Activated B cell treated with CpG ODN at 0.5 μM for 24 hours (primary cell): ENCODE measurements at regions not wholly inside any gene's neighbourhood (a gene's known extent, or its start where the extent isn't known, plus 50 kb on each side); places are given as distances from the start of the nearest gene placed in this dataset.

Experiments
- ATAC-seq: fragments of 200-7000 bp; cut with Tn5 transposase; one replicate; pipeline ENCODE4 v1.10.0; 2021; ENCODE audit warnings: low read depth, mild to moderate bottlenecking, moderate library complexity
- CTCF ChIA-PET: fragments of 350-600 bp; sonication (Branson Sonifier 250); formaldehyde crosslinking; loops from one replicate; lab custom pipeline; 2021; ENCODE audit warnings: antibody characterized with exemption; lab: Charles Lee
- POLR2A ChIA-PET: fragments of 350-600 bp; sonication (Branson Sonifier 250); formaldehyde crosslinking; loops from one replicate; lab custom pipeline; 2021; ENCODE audit warnings: antibody characterized with exemption; lab: Charles Lee
- DNase-seq: peaks from one replicate; pipeline ENCODE4 v3.0.0; 2022
- H3K27ac Mint-ChIP-seq: one replicate; pipeline ENCODE4 v1.8.0; 2020; ENCODE audit warnings: mixed read lengths
- H3K27me3 Mint-ChIP-seq: one replicate; pipeline ENCODE4 v1.8.0; 2021; ENCODE audit warnings: mixed read lengths
- H3K36me3 Mint-ChIP-seq: one replicate; pipeline ENCODE4 v1.8.0; 2021; ENCODE audit warnings: low read depth, mixed read lengths
- H3K4me1 Mint-ChIP-seq: one replicate; pipeline ENCODE4 v1.8.0; 2021; ENCODE audit warnings: mixed read lengths
- H3K4me3 Mint-ChIP-seq: one replicate; pipeline ENCODE4 v1.8.0; 2020; ENCODE audit warnings: mild to moderate bottlenecking, mixed read lengths
- H3K9me3 Mint-ChIP-seq: one replicate; pipeline ENCODE4 v1.8.0; 2020; ENCODE audit warnings: mixed read lengths
- CTCF ChIP-seq: fragments of 200-600 bp; IDR thresholded peaks from one replicate; pipeline ENCODE4 v1.8.0; 2022; ENCODE audit warnings: antibody characterized with exemption, mild to moderate bottlenecking
- intact Hi-C: fragments of 100-400 bp; cut with micrococcal nuclease; formaldehyde crosslinking; loops from one replicate; pipeline ENCODE4 v1.15.1; 2024

DNA sequence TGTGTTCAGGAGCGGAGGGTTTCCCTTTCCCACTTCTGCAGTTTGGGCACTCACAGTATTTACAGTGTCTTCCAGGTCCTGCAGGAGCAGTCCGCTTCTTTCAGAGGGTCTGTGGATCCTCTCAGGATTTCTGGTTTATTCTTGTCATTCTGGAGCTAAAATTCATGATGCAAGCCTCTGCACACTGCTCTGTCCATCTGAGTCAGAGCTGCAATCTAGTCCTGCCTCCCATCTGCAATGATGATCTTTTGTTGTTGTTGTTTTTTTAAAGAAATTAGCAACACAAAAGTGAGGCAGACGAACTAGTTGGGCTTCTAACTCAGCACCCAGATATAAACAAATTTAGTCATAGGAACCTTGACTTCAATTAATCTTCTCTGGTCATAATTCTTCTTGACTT is 86.5 kb downstream of the DLEU7 start:
- CTCF ChIA-PET = interaction anchor here (1.6 to 1.8 kb wide), 2 partner anchors 28 to 44 kb away, joined by 4 to 17 read pairs; no protein-coding TSS in a partner anchor
- Mint-ChIP-seq H3K27me3 (no peaks in the 10 kb centered on the region), H3K4me1 (peaks cover 46% of the 10 kb centered on the region), H3K27ac (peak overlapping the region; percentile 87), H3K36me3 (no peaks in the 10 kb centered on the region), H3K9me3 (peaks cover 5% of the 10 kb centered on the region), H3K4me3 (no peak overlapping the region)
- ATAC-seq = no peak
- intact Hi-C loops = loop anchor here (2.0 to 5.0 kb wide), 3 partner anchors 14 to 155 kb away; no protein-coding TSS in a partner anchor
- POLR2A ChIA-PET = interaction anchor here (1.0 to 2.4 kb wide), 3 partner anchors 42 to 631 kb away, joined by 3 to 7 read pairs (median 6); no protein-coding TSS in a partner anchor
- DNase-seq = no peak
- TF ChIP-seq CTCF = no peak

DNA sequence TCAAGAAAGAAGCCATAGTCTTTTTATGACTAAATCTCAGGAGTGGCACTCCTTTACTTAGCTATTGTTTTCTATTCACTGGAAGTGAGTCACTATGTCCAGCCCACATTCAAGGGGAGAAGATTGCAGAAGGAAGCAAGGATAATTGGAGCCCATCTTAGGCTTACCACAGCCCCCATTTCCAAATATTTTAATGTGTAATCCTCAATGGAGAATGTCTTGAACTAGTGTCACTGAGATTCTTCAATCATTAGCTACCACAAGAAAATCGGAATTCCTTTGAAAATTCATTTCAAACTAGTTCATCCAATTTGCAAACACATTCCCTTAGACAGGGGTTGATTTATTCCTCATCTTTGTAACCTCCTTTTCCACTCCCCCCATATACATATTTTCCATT is 84.7 kb downstream of the DLEU7 start:
- ChIA-PET CTCF (interaction anchor here (0.9 to 1.0 kb wide), 2 partner anchors 42 to 153 kb away, joined by 3 read pairs; no protein-coding TSS in a partner anchor), POLR2A (no interaction called here)
- H3K9me3 Mint-ChIP-seq = peaks cover 5% of the 10 kb centered on the region
- H3K27ac Mint-ChIP-seq = no peak overlapping the region
- peaks cover 54% of the 10 kb centered on the region for H3K4me1 Mint-ChIP-seq
- ATAC-seq (no peak), DNase-seq (no peak)
- no peaks in the 10 kb centered on the region for H3K27me3 Mint-ChIP-seq
- no peak overlapping the region for H3K4me3 Mint-ChIP-seq
- no peak for TF ChIP-seq CTCF
- no peaks in the 10 kb centered on the region for H3K36me3 Mint-ChIP-seq
- intact Hi-C loops = loop anchor here (5.0 kb wide), 2 partner anchors 121 to 154 kb away; no protein-coding TSS in a partner anchor

- DNase-seq (no peak), ATAC-seq (no peak)
- H3K27me3 Mint-ChIP-seq = no peaks in the 10 kb centered on the region
- ChIA-PET CTCF (no interaction called here), POLR2A (no interaction called here)
- H3K27ac Mint-ChIP-seq = no peak overlapping the region
- intact Hi-C loops = no loop called here
- no peaks in the 10 kb centered on the region for H3K36me3 Mint-ChIP-seq
- H3K4me1 Mint-ChIP-seq = peaks cover 53% of the 10 kb centered on the region
- H3K4me3 Mint-ChIP-seq = no peak overlapping the region
- no peaks in the 10 kb centered on the region for H3K9me3 Mint-ChIP-seq
- TF ChIP-seq CTCF = no peak
These were observed 82.7 kb downstream of the DLEU7 start for GRCh38 chr13:50760751-50761150.

- Mint-ChIP-seq H3K27ac (no peak overlapping the region), H3K27me3 (no peaks in the 10 kb centered on the region), H3K9me3 (no peaks in the 10 kb centered on the region), H3K4me1 (peaks cover 52% of the 10 kb centered on the region), H3K4me3 (no peak overlapping the region), H3K36me3 (no peaks in the 10 kb centered on the region)
- CTCF ChIA-PET = no interaction called here
- ATAC-seq (no peak), DNase-seq (no peak)
- POLR2A ChIA-PET = no interaction called here
- TF ChIP-seq CTCF = no peak
- intact Hi-C loops = no loop called here
These were observed 82.1 kb downstream of the DLEU7 start for GRCh38 chr13:50761406-50761805.

- no peak for TF ChIP-seq CTCF
- ATAC-seq = peak; percentile 91
- H3K4me3 Mint-ChIP-seq = peak overlapping the region; percentile 29
- no peaks in the 10 kb centered on the region for H3K36me3 Mint-ChIP-seq
- intact Hi-C loops = no loop called here
- no peak for DNase-seq
- H3K4me1 Mint-ChIP-seq = peaks cover 43% of the 10 kb centered on the region
- no peaks in the 10 kb centered on the region for H3K9me3 Mint-ChIP-seq
- ChIA-PET CTCF (no interaction called here), POLR2A (interaction anchor here (0.5 to 1.6 kb wide), 4 partner anchors 10 to 632 kb away, joined by 3 to 6 read pairs (median 4); no protein-coding TSS in a partner anchor)
- H3K27ac Mint-ChIP-seq = peak overlapping the region; percentile 67
- no peaks in the 10 kb centered on the region for H3K27me3 Mint-ChIP-seq
These were observed 80.4 kb downstream of the DLEU7 start for GRCh38 chr13:50762969-50763567.
